IPS DF 6.9 (cell line): ENCODE measurements at regions not wholly inside any gene's neighbourhood (a gene's known extent, or its start where the extent isn't known, plus 50 kb on each side); places are given as distances from the start of the nearest gene placed in this dataset.

ENCODE experiments used
- DNase-seq: peaks from one replicate; pipeline ENCODE4 v3.0.0-alpha.2; 2013; ENCODE audit warnings: low read depth, low spot score
- H3K27ac ChIP-seq: one replicate; pipeline ENCODE4 v1.5.1; 2013; ENCODE audit warnings: low read length, control low read depth
- H3K27me3 ChIP-seq: 2 replicates; pipeline ENCODE4 v1.6.1; 2013; ENCODE audit warnings: mild to moderate bottlenecking, low read length; ENCODE audit not compliant: control insufficient read depth, insufficient read depth
- H3K36me3 ChIP-seq: 2 replicates; pipeline ENCODE4 v1.6.1; 2013; ENCODE audit warnings: low read length; ENCODE audit not compliant: control insufficient read depth, insufficient read depth
- H3K4me1 ChIP-seq: 2 replicates; pipeline ENCODE4 v1.6.1; 2013; ENCODE audit warnings: low read length; ENCODE audit not compliant: control insufficient read depth, insufficient read depth
- H3K4me3 ChIP-seq: 2 replicates; pipeline ENCODE4 v1.5.1; 2013; ENCODE audit warnings: mild to moderate bottlenecking, low read length
- H3K9me3 ChIP-seq: 2 replicates; pipeline ENCODE4 v1.6.1; 2013; ENCODE audit warnings: low read length, inconsistent platforms; ENCODE audit not compliant: control insufficient read depth, insufficient read depth
- WGBS: extraction: QIAGEN DNeasy Blood & Tissue Kit; methylation state at CpG from one replicate; pipeline ENCODE4 v1.1.7; 2013; ENCODE audit warnings: mixed read lengths, missing lambda C conversion rate; ENCODE audit not compliant: insufficient read length, insufficient coverage; 5-methylcytosine and 5-hydroxymethylcytosine counted together

GRCh38 chr14:56933446-56933845 is 123.2 kb upstream of the OTX2 start:
- no peaks in the 10 kb centered on the region for H3K36me3 ChIP-seq
- no peaks in the 10 kb centered on the region for H3K4me1 ChIP-seq
- H3K4me3 ChIP-seq, result no peak overlapping the region
- no peaks in the 10 kb centered on the region for H3K9me3 ChIP-seq
- no peak overlapping the region for H3K27ac ChIP-seq
- H3K27me3 ChIP-seq, result no peaks in the 10 kb centered on the region
- no peak for DNase-seq

DNA sequence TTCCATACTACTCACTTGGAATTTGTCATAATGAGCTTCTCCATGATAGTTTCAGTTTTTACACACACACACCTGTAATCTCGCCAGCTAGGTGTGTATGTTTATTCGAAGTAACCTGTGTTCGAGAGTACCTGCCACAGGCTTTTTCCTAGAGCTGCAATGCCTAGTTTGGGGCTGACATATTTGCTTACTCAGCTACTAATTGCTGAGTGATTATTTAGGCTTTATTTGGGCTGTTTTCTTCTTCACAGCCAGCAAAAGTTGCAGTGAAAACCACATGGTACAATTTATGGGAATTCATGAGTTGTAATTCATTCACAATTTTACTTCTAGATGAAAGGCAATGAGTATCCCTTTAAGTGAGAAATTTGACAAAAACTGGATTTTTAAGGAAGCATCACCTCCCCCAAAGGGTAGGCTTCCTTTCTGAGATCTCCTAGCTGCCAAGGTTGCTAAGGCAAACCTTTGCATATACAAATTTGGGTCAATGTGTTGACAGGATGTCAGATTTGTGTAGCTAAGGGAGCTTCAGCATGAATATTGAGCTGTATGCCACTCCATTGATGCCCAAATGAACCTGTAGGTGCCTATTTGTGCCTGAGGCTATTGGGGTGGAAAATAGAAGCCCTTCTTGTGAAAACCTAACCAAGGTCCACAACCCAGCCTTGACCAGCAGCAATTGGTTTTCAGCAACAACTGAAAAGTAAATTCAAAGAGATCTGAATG is 108.7 kb upstream of the OTX2 start:
- no peak overlapping the region for H3K4me3 ChIP-seq
- no peaks in the 10 kb centered on the region for H3K36me3 ChIP-seq
- H3K27ac ChIP-seq, result no peak overlapping the region
- H3K27me3 ChIP-seq, result no peaks in the 10 kb centered on the region
- no CpG with 5 or more reads among the region's 3 CpGs for WGBS
- peak; percentile 82 for DNase-seq
- H3K4me1 ChIP-seq, result peaks cover 2% of the 10 kb centered on the region; the same call in 1 of the 2 replicates
- H3K9me3 ChIP-seq, result no peaks in the 10 kb centered on the region

- peaks cover 7% of the 10 kb centered on the region; the same call in 1 of the 2 replicates for H3K4me1 ChIP-seq
- DNase-seq, result no peak
- H3K27ac ChIP-seq, result no peak overlapping the region
- peaks cover 1% of the 10 kb centered on the region; the same call in 1 of the 2 replicates for H3K27me3 ChIP-seq
- no peaks in the 10 kb centered on the region for H3K9me3 ChIP-seq
- H3K36me3 ChIP-seq, result no peaks in the 10 kb centered on the region
- H3K4me3 ChIP-seq, result no peak overlapping the region
- WGBS, result no CpG with 5 or more reads among the region's 5 CpGs
These were observed 95.0 kb upstream of the OTX2 start for GRCh38 chr14:56905282-56905681.

GRCh38 chr14:56903304-56903969 is 93.2 kb upstream of the OTX2 start:
- WGBS, result no CpG with 5 or more reads among the region's 6 CpGs
- no peak for DNase-seq
- peaks cover 9% of the 10 kb centered on the region; the same call in 1 of the 2 replicates for H3K4me1 ChIP-seq
- H3K27me3 ChIP-seq, result peaks cover 1% of the 10 kb centered on the region; the same call in 1 of the 2 replicates
- no peaks in the 10 kb centered on the region for H3K9me3 ChIP-seq
- H3K4me3 ChIP-seq, result no peak overlapping the region
- H3K36me3 ChIP-seq, result no peaks in the 10 kb centered on the region
- no peak overlapping the region for H3K27ac ChIP-seq

DNA sequence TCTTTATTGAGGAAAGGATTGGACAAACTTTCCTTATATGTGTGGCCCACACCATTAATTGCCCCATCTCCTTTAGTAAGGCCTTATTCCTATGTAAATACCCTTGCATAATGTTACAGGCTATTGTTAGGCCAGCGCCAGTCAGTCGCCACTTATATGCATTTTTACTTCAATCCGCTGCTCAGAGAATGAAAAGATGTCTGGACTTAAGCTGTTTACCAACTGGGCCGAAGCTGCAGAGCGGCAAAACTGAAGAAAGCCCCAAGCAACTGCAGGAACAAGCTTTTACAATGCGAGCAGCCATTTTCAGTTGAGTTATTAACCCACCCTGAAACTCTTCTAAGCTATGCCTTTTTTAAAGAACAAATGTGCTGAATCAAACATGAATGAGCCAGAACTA is 92.1 kb upstream of the OTX2 start:
- peaks cover 1% of the 10 kb centered on the region; the same call in 1 of the 2 replicates for H3K27me3 ChIP-seq
- no peaks in the 10 kb centered on the region for H3K36me3 ChIP-seq
- DNase-seq, result no peak
- H3K4me3 ChIP-seq, result no peak overlapping the region
- WGBS, result no CpG with 5 or more reads among the region's 6 CpGs
- no peaks in the 10 kb centered on the region for H3K9me3 ChIP-seq
- H3K4me1 ChIP-seq, result peaks cover 9% of the 10 kb centered on the region; the same call in 1 of the 2 replicates
- no peak overlapping the region for H3K27ac ChIP-seq

DNA sequence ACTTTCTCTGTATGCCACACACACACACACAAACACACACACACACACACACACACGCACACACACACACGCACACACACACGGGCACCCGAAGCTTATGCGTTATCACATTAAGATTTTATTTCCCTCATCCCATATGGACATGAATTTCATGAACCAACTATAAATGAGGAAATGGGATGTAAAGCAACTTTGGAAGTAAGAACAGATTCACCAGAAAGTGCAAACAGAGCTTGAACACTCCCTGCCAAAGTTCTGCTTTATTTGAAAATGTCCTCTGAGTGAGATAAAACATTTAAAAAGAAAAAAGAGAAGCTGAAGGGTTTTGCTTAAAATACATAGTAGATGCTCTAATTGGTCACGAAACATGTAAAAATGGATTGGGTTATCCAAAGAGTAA is 90.4 kb upstream of the OTX2 start:
- no peaks in the 10 kb centered on the region for H3K36me3 ChIP-seq
- no peak overlapping the region for H3K4me3 ChIP-seq
- no peak overlapping the region for H3K27ac ChIP-seq
- no CpG with 5 or more reads among the region's 6 CpGs for WGBS
- peaks cover 6% of the 10 kb centered on the region; the same call in 1 of the 2 replicates for H3K4me1 ChIP-seq
- no peaks in the 10 kb centered on the region for H3K9me3 ChIP-seq
- H3K27me3 ChIP-seq, result peaks cover 8% of the 10 kb centered on the region
- no peak for DNase-seq

GRCh38 chr14:56899829-56900228 is 89.5 kb upstream of the OTX2 start:
- Histone ChIP-seq H3K4me1 (peaks cover 7% of the 10 kb centered on the region), H3K4me3 (no peak overlapping the region), H3K27ac (no peak overlapping the region), H3K27me3 (peaks cover 15% of the 10 kb centered on the region), H3K36me3 (no peaks in the 10 kb centered on the region), H3K9me3 (no peaks in the 10 kb centered on the region)
- WGBS, result no CpG with 5 or more reads among the region's 3 CpGs
- DNase-seq, result no peak

DNA sequence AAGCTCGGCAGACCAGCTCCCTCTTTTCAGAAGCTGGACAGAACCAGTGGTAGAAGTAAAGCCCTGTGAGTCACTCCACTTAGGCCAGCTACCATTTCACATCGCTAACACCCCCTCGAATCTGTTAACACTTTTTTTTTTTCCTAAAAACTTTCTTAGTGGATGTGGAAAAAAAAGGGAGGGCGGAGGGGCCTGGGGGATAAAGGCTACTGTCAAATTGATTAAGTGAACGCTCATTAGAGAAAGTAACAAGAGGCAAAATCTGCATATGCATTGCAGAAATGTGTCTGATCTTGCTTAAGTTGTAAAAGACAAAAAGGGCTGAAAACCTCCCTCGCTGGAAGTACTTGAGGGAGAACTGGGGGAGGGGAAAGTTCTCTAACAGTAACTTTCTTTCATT is 86.6 kb upstream of the OTX2 start:
- peaks cover 33% of the 10 kb centered on the region for H3K27me3 ChIP-seq
- no peaks in the 10 kb centered on the region for H3K9me3 ChIP-seq
- no peaks in the 10 kb centered on the region for H3K36me3 ChIP-seq
- WGBS, result no CpG with 5 or more reads among the region's 6 CpGs
- H3K4me3 ChIP-seq, result no peak overlapping the region
- H3K4me1 ChIP-seq, result peaks cover 6% of the 10 kb centered on the region
- no peak overlapping the region for H3K27ac ChIP-seq
- DNase-seq, result no peak

GRCh38 chr14:56896231-56896630 is 86.0 kb upstream of the OTX2 start:
- Histone ChIP-seq H3K27me3 (peaks cover 40% of the 10 kb centered on the region), H3K4me3 (no peak overlapping the region), H3K27ac (no peak overlapping the region), H3K9me3 (no peaks in the 10 kb centered on the region), H3K4me1 (peaks cover 6% of the 10 kb centered on the region), H3K36me3 (no peaks in the 10 kb centered on the region)
- WGBS, result no CpG with 5 or more reads among the region's 2 CpGs
- no peak for DNase-seq

DNA sequence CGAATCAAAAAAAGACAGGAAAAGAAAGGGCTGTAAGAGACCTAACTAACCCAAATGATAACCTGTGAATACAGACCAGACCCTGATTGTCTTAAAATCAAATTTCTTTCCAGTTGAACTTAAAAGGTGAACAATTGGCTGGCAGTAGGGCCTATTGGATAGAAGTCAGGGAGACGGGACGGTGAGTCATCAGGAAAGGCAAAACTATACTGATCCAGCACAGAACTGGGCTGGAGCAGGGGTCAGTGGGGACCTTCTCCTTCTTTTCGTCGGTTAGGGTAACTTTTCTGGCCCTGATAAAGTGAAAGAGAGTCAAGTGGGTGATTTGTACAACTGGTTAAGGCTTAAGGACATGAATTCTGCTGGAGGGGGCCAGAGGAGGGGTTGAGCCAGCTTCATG is 84.9 kb upstream of the OTX2 start:
- H3K4me3 ChIP-seq, result no peak overlapping the region
- peaks cover 3% of the 10 kb centered on the region; the same call in 1 of the 2 replicates for H3K4me1 ChIP-seq
- no peaks in the 10 kb centered on the region for H3K36me3 ChIP-seq
- H3K9me3 ChIP-seq, result no peaks in the 10 kb centered on the region
- no CpG with 5 or more reads among the region's 5 CpGs for WGBS
- no peak overlapping the region for H3K27ac ChIP-seq
- DNase-seq, result no peak
- peaks cover 45% of the 10 kb centered on the region for H3K27me3 ChIP-seq
